Ovary (tissue), 7 donors: ENCODE measurements at regions not wholly inside any gene's neighbourhood (a gene's known extent, or its start where the extent isn't known, plus 50 kb on each side); places are given as distances from the start of the nearest gene placed in this dataset.

Experiments
- DNase-seq, 5 donors: peaks; one replicate each; pipeline ENCODE4 v3.0.0-alpha.2; 2019 to 2020
- H3K27ac ChIP-seq, 2 donors: fragments of 200-600 bp; one replicate each; pipeline versions ENCODE4 v1.5.1 to v1.8.0; 2019 to 2022
- H3K27me3 ChIP-seq: fragments of 200-600 bp; one replicate; pipeline ENCODE4 v1.8.0; 2022
- H3K36me3 ChIP-seq: fragments of 200-600 bp; sonication (generic); one replicate; pipeline ENCODE4 v1.5.1; 2019
- H3K4me1 ChIP-seq: one replicate; pipeline ENCODE4 v1.8.1; 2013; ENCODE audit warnings: mild to moderate bottlenecking, moderate library complexity; ENCODE audit not compliant: insufficient read depth
- H3K4me3 ChIP-seq: fragments of 200-600 bp; sonication (generic); one replicate; pipeline ENCODE4 v1.5.1; 2017
- H3K9me3 ChIP-seq, 2 donors: fragments of 200-600 bp in 1 of 2; sonication (generic) in 1 of 2; one replicate each; pipeline versions ENCODE4 v1.5.1 to v1.8.1; 2013 to 2019; ENCODE audit warnings: mild to moderate bottlenecking in 1 of 2, moderate library complexity in 1 of 2
- EP300 ChIP-seq: sonication (generic); formaldehyde crosslinking; IDR thresholded peaks from one replicate; pipeline ENCODE4 v1.6.1; 2017; ENCODE audit warnings: antibody characterized with exemption
- POLR2A ChIP-seq: fragments of 450-650 bp; IDR thresholded peaks from one replicate; pipeline ENCODE4 v1.6.1; 2017; ENCODE audit warnings: antibody characterized with exemption, mild to moderate bottlenecking, moderate library complexity
- WGBS, 3 donors: extraction: QIAGEN DNeasy Blood & Tissue Kit in 1 of 3; methylation state at CpG; one replicate each; pipeline versions ENCODE4 v1.1.5 to v1.1.7; 2013 to 2017; 5-methylcytosine and 5-hydroxymethylcytosine counted together
- intact Hi-C, 4 donors: fragments of 100-400 bp; cut with DNase I; formaldehyde crosslinking; loops; one replicate each; pipeline versions ENCODE4 v1.11.0 to v1.15.1; 2022 to 2023
- TF ChIP-seq, protein P1 (sequence below), 3 donors: fragments of 450-650 bp in 2 of 3; fragments of 200-600 bp in 1 of 3; IDR thresholded peaks; one replicate each; pipeline versions ENCODE4 v1.5.1 to v1.8.0; 2016 to 2022; ENCODE audit warnings: antibody characterized with exemption in 3 of 3, mild to moderate bottlenecking in 1 of 3
- donor health status: DM: no; HTN: no; CAD: no; lungs with moderate emphysema.
- donor health status: DM: no; HTN: no; CAD: no.
- donor health status: Bipolar disorder and iron deficiency.
- donor health status: DM: no; HTN: no; CAD: no.
- donor health status: DM: yes; HTN: yes; CAD: no.

DNA sequence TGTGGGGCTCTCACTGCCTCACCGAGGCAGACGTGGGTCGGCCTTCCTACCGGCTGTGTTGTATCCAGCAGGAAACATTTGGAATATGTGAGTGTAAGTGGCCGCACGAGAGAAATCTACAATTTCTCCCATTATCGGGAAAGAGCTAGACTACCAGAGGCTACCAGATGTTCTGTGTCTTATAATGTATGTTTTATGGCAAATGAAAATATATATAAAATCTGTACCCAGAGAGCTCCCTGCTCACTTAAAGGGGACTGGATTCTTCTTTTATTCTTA is 69.5 kb upstream of the PITX1 start:
- intact Hi-C loops = no loop called here
- no peak for DNase-seq
- 46 to 57% (median 52%) methylated on average over 7 of the region's 7 CpGs for WGBS, 3 donors
- Histone ChIP-seq H3K27ac (no peak overlapping the region), H3K4me1 (no peaks in the 10 kb centered on the region), H3K4me3 (no peak overlapping the region), H3K36me3 (no peaks in the 10 kb centered on the region), H3K9me3 (no peaks in the 10 kb centered on the region), H3K27me3 (no peaks in the 10 kb centered on the region)
- TF ChIP-seq POLR2A = no peak
- TF ChIP-seq, protein P1, sequence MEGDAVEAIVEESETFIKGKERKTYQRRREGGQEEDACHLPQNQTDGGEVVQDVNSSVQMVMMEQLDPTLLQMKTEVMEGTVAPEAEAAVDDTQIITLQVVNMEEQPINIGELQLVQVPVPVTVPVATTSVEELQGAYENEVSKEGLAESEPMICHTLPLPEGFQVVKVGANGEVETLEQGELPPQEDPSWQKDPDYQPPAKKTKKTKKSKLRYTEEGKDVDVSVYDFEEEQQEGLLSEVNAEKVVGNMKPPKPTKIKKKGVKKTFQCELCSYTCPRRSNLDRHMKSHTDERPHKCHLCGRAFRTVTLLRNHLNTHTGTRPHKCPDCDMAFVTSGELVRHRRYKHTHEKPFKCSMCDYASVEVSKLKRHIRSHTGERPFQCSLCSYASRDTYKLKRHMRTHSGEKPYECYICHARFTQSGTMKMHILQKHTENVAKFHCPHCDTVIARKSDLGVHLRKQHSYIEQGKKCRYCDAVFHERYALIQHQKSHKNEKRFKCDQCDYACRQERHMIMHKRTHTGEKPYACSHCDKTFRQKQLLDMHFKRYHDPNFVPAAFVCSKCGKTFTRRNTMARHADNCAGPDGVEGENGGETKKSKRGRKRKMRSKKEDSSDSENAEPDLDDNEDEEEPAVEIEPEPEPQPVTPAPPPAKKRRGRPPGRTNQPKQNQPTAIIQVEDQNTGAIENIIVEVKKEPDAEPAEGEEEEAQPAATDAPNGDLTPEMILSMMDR (IDR thresholded peaks at IDR 0.05) = no peak
- no peak for TF ChIP-seq EP300

DNA sequence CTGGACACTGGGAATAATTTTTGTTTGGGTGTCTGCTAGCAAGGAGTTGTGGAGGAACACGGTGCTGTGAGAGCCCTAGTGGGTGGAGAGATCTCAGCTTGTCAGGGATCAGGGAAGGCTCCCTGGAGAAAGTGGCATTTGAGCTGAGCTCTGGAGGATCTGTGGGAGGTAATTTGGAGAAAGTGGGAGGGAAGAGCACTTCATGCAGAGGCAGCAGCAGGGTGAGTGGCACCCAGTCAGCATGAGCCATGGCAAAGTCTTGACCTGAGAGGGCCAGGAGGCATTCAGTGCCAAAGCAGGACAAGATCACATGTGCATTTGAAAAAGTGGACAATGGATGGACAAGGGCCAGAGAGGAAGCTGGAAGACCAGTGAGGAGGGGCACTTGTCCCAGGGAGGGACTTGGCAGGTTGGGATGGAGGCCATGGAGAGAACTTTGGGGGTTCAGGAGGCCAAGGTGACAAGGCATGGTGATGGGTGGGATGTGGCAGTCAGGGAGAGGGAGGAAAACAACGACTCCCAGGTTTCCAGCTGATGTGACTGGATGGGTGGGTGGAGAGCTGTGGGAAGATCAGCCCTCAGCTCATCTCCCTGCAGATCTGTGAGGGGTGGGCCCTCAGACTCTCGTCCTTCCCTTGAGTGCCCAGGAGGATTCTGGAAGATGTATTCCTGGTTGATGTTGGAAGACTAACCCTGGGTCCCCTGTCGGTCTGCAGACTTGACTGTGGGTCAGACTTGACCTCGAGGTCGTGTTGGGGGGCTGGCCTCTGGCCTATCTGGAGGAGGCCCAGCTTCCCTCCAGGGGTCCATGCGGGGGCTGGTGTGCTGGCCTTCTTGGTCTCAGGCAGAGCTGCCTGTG is 68.9 kb upstream of the PITX1 start:
- WGBS, 3 donors = 50 to 58% (median 54%) methylated on average over 7 of the region's 7 CpGs
- no peak for DNase-seq

DNA sequence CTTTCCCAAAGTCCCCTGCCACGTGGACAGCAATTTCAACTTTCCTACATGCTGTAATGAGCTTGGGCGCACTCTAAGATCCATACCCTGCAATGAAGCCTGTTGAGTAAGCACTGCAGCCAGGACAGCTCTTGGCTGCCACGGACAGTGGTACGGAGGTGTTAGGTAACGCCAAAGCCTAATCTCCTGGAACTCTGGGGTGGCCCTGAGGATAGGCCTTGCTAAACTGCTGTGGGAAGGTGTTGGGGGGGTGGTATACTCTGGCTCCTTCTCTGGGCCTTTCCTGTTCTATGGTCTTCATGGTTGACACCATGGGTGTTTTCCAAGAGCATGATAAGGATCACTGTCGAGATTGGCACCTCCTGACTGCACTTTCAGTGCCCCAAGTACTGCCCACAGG is 66.4 kb upstream of the PITX1 start:
- no peak overlapping the region for H3K27ac ChIP-seq
- no peaks in the 10 kb centered on the region for H3K36me3 ChIP-seq
- no peak overlapping the region for H3K4me3 ChIP-seq
- no peaks in the 10 kb centered on the region for H3K27me3 ChIP-seq
- no peaks in the 10 kb centered on the region for H3K9me3 ChIP-seq
- H3K4me1 ChIP-seq = no peaks in the 10 kb centered on the region
- 83 to 91% (median 91%) methylated on average over 6 of the region's 6 CpGs for WGBS, 3 donors
- intact Hi-C loops = no loop called here
- no peak for TF ChIP-seq POLR2A
- TF ChIP-seq EP300 = no peak
- TF ChIP-seq, protein P1 (IDR thresholded peaks at IDR 0.05) = no peak
- no peak for DNase-seq

More for the DNA sequence above, 68.9 kb upstream of the PITX1 start:
- Histone ChIP-seq H3K9me3 (no peaks in the 10 kb centered on the region), H3K36me3 (no peaks in the 10 kb centered on the region), H3K27ac (no peak overlapping the region), H3K27me3 (no peaks in the 10 kb centered on the region), H3K4me3 (no peak overlapping the region), H3K4me1 (no peaks in the 10 kb centered on the region)
- TF ChIP-seq EP300 = no peak
- TF ChIP-seq POLR2A = no peak
- intact Hi-C loops = no loop called here

DNA sequence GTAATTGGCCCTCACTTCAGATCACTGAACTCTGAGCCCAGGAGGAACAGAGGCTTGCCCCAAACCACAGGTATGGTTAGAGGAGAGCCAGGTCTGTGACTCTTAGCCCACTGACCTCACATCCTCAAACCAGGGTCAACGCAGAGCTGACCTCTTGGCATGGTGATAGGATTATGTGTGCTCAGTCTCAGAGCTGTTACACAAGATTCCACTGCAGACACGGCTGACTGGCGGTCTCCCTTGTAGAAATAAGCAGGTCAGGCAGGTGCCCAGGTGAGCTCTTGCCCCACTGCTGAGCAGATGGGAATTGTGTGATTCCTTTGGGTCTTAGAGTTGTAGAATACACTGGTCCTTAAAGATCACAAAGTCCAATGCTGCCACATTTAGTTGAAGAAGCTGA is 66.0 kb upstream of the PITX1 start:
- TF ChIP-seq, protein P1 (IDR thresholded peaks at IDR 0.05) = no peak
- no peak for TF ChIP-seq POLR2A
- no peak for TF ChIP-seq EP300
- DNase-seq = no peak
- 81 to 93% (median 90%) methylated on average over 3 of the region's 3 CpGs for WGBS, 3 donors
- no peaks in the 10 kb centered on the region for H3K36me3 ChIP-seq
- intact Hi-C loops = no loop called here
- H3K9me3 ChIP-seq = no peaks in the 10 kb centered on the region
- H3K4me1 ChIP-seq = no peaks in the 10 kb centered on the region
- no peaks in the 10 kb centered on the region for H3K27me3 ChIP-seq
- H3K4me3 ChIP-seq = no peak overlapping the region
- no peak overlapping the region for H3K27ac ChIP-seq

DNA sequence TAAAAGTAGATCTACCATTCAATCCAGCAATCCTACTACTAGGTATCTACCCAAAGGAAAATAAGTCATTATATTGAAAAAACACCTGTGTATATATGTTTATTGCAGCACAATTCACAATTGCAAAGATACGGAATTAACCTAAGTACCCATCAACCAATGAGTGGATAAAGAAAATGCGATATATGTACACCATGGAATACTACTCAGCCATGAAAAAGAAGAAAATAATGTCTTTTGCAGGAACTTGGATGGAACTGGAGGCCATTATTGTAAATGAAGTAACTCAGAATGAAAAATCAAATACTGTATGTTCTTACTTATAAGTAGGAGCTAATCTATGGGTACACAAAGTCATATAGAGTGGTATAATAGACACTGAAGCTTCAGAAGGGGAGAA is 63.4 kb upstream of the PITX1 start:
- Histone ChIP-seq H3K4me1 (no peaks in the 10 kb centered on the region), H3K27me3 (no peaks in the 10 kb centered on the region), H3K27ac (no peak overlapping the region), H3K36me3 (no peaks in the 10 kb centered on the region), H3K9me3 (no peaks in the 10 kb centered on the region), H3K4me3 (no peak overlapping the region)
- no peak for DNase-seq
- TF ChIP-seq, protein P1 (IDR thresholded peaks at IDR 0.05) = no peak
- no peak for TF ChIP-seq POLR2A
- no peak for TF ChIP-seq EP300
- intact Hi-C loops = no loop called here
- WGBS, 3 donors = 84 to 95% (median 94%) methylated on average over 2 of the region's 2 CpGs
